Suprapubic skin (tissue), 4 donors: ENCODE measurements at regions not wholly inside any gene's neighbourhood (a gene's known extent, or its start where the extent isn't known, plus 50 kb on each side); places are given as distances from the start of the nearest gene placed in this dataset.

Experiments used
- CTCF ChIP-seq, 2 donors: fragments of 200-600 bp in 1 of 2; fragments of 450-650 bp in 1 of 2; sonication (generic) in 1 of 2; IDR thresholded peaks; one replicate each; pipeline ENCODE4 v1.5.1; 2016 to 2019; ENCODE audit warnings: antibody characterized with exemption in 2 of 2, mild to moderate bottlenecking in 1 of 2, moderate library complexity in 1 of 2
- EP300 ChIP-seq: sonication (generic); formaldehyde crosslinking; IDR thresholded peaks from one replicate; pipeline ENCODE4 v1.6.1; 2017; ENCODE audit warnings: antibody characterized with exemption
- POLR2A ChIP-seq, 2 donors: fragments of 450-650 bp; IDR thresholded peaks; one replicate each; pipeline ENCODE4 v1.6.1; 2017; ENCODE audit warnings: antibody characterized with exemption in 2 of 2, mild to moderate bottlenecking in 2 of 2, moderate library complexity in 2 of 2
- POLR2AphosphoS5 ChIP-seq, 3 donors: sonication (generic); formaldehyde crosslinking; IDR thresholded peaks; one replicate each; pipeline ENCODE4 v1.6.1; 2017; ENCODE audit warnings: antibody characterized with exemption in 3 of 3

GRCh38 chr10:108721874-108722273, 1201.4 kb downstream of the XPNPEP1 start:
- TF ChIP-seq POLR2AphosphoS5 (IDR thresholded peaks at IDR 0.05) (no peak), CTCF (IDR thresholded peaks at IDR 0.05) (no peak), POLR2A (IDR thresholded peaks at IDR 0.05) (no peak), EP300 (no peak)
